Choroid plexus epithelial cell (primary cell): ENCODE measurements at regions not wholly inside any gene's neighbourhood (a gene's known extent, or its start where the extent isn't known, plus 50 kb on each side); places are given as distances from the start of the nearest gene placed in this dataset.
A peak's percentile ranks its signal among the peaks of the same experiment; 100 is the strongest.

Experiments
- DNase-seq: peaks from one replicate; pipeline ENCODE4 v3.0.0-alpha.2; 2010; ENCODE audit warnings: low read depth
- H3K4me3 ChIP-seq: 2 replicates; pipeline ENCODE4 v1.5.1; 2011; ENCODE audit warnings: low read depth, mild to moderate bottlenecking, control low read depth, low read length, moderate library complexity
- CTCF ChIP-seq: conservative IDR thresholded peaks from 2 replicates; pipeline ENCODE4 v1.5.1; 2011; ENCODE audit warnings: low read depth, mild to moderate bottlenecking, control low read depth, inconsistent platforms, low read length, moderate library complexity

DNA sequence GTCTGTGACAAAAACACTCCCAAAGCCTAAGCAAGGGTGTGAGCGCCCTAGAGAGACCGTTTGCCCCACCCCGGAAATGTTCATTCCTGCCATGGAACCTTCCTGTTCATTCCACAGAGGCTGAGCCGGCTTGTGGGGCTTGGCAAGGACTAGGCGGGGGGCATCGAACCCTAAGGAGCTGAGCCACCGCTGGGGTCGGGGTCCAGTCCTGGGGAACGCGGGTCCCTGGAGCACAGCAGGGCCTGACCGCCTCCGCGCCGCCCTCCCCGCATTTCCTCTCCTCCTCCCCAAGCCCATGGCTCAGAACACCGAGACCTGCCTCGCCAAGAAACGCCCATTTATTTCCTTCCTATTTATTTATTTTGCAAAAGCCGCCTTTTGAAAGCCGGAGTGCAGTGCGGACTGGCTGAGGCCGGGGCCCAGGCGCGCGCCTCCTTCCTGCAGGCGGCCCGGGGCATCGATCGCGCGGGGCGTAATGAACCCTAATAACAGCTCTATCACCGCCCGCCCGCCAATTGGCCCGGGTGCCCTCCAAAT lies 228.9 kb upstream of the IRX4 start:
- H3K4me3 ChIP-seq = no peak overlapping the region
- no peak for TF ChIP-seq CTCF
- no peak for DNase-seq

DNA sequence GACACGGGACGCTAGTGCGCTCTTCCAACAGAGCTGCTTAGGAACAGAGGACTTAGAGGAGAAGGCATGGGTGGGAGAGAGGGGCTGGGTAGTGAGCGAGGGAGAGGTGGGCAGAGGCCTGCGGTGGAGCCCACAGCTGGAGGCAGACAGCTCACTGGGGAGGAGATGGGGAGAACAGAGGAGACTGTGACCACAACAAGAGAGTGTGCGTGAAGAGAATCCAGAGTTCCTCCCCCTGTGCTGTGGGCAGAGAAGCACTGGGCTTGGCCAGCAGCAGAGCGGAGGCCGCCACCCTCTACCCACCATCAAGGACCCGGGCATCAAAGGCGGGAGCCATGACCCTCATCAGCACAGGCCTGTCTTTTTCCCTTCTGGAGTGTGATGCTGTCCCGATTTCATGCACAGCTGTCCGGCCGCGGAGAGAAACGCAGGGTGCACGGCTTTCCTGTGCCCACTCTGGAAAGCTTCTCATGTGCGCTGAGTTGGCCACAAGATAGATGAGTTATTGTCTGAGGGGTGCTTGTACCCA lies 228.3 kb upstream of the IRX4 start:
- H3K4me3 ChIP-seq = no peak overlapping the region
- TF ChIP-seq CTCF = no peak
- DNase-seq = no peak

DNA sequence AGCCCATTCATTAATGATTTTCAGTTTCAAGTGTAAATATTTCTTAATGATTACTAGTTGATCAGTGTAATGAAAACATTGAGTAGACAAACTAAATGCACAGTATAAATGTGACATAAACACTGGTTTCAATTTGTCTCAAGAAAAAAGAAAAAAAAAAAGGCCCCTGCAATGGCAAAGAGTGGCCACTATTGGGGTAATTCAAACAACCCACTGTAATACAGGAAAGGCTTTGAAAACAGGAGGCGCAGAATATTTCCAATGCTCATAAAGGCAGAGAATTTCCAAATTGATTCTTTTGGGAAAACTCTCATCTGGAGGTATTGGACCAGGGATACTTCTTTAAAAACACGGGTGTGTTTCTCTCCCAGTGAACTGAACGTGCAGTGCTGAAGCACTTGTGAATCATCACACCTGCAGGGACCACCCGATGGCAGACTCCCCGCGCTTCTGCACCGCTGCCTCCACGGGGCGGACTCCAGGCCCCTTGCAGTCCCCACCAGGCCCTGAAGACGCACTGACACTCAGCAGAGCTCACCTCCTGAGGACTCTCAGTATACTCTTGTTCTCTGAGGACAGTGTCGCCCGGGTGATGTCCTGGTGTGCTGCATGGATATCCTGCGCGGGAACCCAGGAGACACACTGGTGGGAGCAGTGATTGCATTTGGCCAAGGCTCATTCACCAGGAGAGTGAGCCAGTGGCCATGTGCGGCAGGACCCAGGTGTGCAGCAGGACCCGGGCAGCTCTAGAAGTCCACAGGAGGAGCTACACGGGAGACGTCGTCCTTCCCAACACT lies 227.6 kb upstream of the IRX4 start:
- TF ChIP-seq CTCF = peak; percentile 5
- DNase-seq = no peak
- no peak overlapping the region for H3K4me3 ChIP-seq

GRCh38 chr5:2109566-2109965 lies 226.8 kb upstream of the IRX4 start:
- H3K4me3 ChIP-seq = no peak overlapping the region
- no peak for DNase-seq
- TF ChIP-seq CTCF = no peak

DNA sequence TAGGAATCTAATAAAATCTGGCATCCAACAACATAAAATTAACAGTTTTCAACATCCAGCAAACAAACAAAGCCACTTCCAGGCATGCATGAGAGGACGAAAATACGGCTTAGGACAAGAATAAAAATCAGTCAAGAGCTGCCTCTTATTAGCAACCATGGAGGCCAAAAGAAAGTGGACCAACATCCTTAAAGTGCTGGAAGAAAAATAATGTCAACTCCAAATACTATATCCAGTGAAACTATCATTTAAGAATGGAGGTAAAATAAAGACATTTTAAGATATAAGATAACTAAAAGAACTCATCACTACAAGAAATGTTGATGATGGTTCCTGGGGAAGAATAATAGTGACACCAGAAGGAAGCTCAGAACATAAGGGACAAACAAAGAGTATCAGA lies 224.0 kb upstream of the IRX4 start:
- no peak overlapping the region for H3K4me3 ChIP-seq
- no peak for TF ChIP-seq CTCF
- DNase-seq = no peak

DNA sequence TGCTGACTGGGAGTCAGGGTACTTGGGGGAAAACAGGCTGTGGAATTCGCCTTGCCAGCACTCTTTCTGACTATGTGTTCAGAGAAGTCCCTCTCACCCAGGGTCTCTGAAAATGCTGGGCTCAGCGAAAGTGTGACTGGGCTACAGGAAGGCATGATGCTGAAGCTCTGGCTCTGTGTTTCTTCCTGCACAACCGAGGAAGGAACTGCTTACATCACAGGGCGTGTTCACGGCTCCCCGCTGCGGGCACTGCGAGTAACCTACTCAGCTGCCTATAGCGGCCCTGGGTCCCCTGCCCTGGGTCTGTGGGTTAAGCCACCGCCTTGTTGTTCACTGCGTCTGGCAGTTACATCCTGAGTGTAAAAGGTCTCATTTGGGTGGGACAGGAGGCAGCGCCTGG lies 222.4 kb upstream of the IRX4 start:
- no peak overlapping the region for H3K4me3 ChIP-seq
- TF ChIP-seq CTCF = no peak
- DNase-seq = no peak

DNA sequence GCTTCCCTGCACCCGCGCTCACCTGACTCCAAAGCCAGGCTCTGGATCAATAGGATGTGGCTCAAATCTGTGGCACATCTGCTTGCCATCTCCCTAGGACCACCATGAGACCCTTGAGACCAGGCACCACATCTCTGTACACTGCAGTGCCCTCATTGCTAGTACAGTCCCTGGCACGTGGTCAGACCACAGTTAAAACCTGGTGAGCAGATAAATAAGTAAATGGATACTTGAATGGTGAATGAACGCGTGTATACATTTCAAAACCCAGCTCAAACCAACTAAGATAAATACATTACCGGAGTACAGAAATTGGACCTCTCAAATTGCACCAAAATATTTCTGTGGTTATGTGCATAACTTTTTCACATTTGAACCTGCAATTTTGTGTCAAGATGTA lies 221.2 kb upstream of the IRX4 start:
- TF ChIP-seq CTCF = no peak
- no peak overlapping the region for H3K4me3 ChIP-seq
- peak; percentile 57 for DNase-seq
